ENCODE measurements at regions not wholly inside any gene's neighbourhood (a gene's known extent, or its start where the extent isn't known, plus 50 kb on each side); places are given as distances from the start of the nearest gene placed in this dataset.

DNA sequence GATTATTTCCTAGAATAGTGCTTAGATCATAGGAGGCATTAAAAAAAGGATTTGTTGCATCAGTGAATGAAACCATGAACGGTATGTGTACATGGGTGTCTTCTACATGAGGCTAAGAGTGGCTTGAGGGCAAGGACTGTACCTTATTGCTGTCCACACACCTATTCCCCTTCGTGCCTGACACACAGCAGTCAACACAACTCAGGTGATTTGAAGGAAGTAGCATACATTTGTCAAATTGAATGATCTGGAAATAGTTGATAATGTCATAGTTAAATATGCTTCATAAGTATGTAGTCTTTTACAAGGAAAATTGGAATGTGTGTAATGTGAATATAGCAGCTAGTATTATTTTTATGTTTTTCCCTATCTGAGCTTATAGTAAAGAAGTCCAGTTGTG is 189.0 kb upstream of the DAB1 start:
- H3K9me3 ChIP-seq = no peaks in the 10 kb centered on the region
- no peak overlapping the region for H3K27ac ChIP-seq
- H3K36me3 ChIP-seq = no peaks in the 10 kb centered on the region
- intact Hi-C loops (cut with DNase I) = no loop called here
- H3K4me3 ChIP-seq = no peak overlapping the region
- no peak for DNase-seq (ENCODE audit: extremely low spot score in 2 of 2)
- no peaks in the 10 kb centered on the region for H3K4me1 ChIP-seq
- TF ChIP-seq, protein P1, sequence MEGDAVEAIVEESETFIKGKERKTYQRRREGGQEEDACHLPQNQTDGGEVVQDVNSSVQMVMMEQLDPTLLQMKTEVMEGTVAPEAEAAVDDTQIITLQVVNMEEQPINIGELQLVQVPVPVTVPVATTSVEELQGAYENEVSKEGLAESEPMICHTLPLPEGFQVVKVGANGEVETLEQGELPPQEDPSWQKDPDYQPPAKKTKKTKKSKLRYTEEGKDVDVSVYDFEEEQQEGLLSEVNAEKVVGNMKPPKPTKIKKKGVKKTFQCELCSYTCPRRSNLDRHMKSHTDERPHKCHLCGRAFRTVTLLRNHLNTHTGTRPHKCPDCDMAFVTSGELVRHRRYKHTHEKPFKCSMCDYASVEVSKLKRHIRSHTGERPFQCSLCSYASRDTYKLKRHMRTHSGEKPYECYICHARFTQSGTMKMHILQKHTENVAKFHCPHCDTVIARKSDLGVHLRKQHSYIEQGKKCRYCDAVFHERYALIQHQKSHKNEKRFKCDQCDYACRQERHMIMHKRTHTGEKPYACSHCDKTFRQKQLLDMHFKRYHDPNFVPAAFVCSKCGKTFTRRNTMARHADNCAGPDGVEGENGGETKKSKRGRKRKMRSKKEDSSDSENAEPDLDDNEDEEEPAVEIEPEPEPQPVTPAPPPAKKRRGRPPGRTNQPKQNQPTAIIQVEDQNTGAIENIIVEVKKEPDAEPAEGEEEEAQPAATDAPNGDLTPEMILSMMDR (IDR thresholded peaks at IDR 0.05) = no peak
- no peak for TF ChIP-seq POLR2AphosphoS5 (IDR thresholded peaks at IDR 0.05; ENCODE audit: insufficient read depth in 1 of 2, low read depth in 1 of 2)
- TF ChIP-seq POLR2A (IDR thresholded peaks at IDR 0.05) = no peak
- H3K27me3 ChIP-seq = no peaks in the 10 kb centered on the region

DNA sequence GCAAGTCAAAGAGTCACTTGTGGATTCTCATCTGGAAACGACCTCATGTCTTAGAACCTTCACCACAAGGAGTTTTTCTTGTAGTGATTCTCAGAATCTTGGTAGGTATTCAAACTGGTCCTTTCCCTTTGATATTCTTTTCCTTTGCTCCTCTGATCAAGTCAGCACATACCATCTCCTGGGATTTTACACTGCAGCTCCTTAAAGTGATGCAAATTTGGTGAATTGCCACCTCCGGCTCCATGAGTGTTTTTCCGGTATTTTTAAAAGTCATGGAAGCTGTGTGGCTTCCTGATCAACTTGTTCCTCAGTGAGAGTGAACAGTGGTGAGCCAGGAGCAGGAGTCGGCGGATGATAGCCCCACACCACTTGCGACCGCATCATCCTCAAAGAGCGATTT is 182.1 kb upstream of the DAB1 start:
- no peaks in the 10 kb centered on the region for H3K27me3 ChIP-seq
- DNase-seq (ENCODE audit: extremely low spot score in 2 of 2) = no peak
- TF ChIP-seq, protein P1 (IDR thresholded peaks at IDR 0.05) = no peak
- TF ChIP-seq POLR2AphosphoS5 (IDR thresholded peaks at IDR 0.05; ENCODE audit: insufficient read depth in 1 of 2, low read depth in 1 of 2) = no peak
- no peak for TF ChIP-seq POLR2A (IDR thresholded peaks at IDR 0.05)
- no peaks in the 10 kb centered on the region for H3K36me3 ChIP-seq
- intact Hi-C loops (cut with DNase I) = loop anchor here (10.0 kb wide), 1 partner anchor 281 kb away; no protein-coding TSS in a partner anchor
- H3K4me1 ChIP-seq = no peaks in the 10 kb centered on the region
- H3K27ac ChIP-seq = no peak overlapping the region
- H3K4me3 ChIP-seq = no peak overlapping the region
- no peaks in the 10 kb centered on the region for H3K9me3 ChIP-seq

DNA sequence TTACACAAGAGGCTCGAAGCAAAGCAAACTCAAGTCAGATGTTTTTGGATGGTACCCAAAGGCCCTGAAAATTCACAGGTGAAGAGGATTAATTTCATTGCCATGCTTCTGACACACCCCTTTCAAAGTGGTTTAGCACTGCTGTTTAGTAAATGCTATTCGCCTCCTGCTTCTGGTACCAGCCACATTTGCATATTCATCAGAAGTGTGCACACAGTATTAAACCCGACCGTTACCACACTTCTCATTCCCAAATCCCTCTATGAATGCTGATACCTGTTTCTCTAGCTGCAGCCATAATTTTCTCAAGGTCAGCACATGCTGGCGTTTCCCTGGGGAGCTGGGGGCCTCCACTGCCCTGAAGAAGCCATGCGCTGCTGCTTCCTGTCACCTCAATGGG is 179.8 kb upstream of the DAB1 start:
- no peak overlapping the region for H3K4me3 ChIP-seq
- no peaks in the 10 kb centered on the region for H3K9me3 ChIP-seq
- intact Hi-C loops (cut with DNase I) = loop anchor here (10.0 kb wide), 1 partner anchor 279 kb away; no protein-coding TSS in a partner anchor
- no peak overlapping the region for H3K27ac ChIP-seq
- H3K4me1 ChIP-seq = no peaks in the 10 kb centered on the region
- DNase-seq (ENCODE audit: extremely low spot score in 2 of 2) = no peak
- no peak for TF ChIP-seq POLR2AphosphoS5 (IDR thresholded peaks at IDR 0.05; ENCODE audit: insufficient read depth in 1 of 2, low read depth in 1 of 2)
- no peak for TF ChIP-seq POLR2A (IDR thresholded peaks at IDR 0.05)
- H3K36me3 ChIP-seq = no peaks in the 10 kb centered on the region
- H3K27me3 ChIP-seq = no peaks in the 10 kb centered on the region

DNA sequence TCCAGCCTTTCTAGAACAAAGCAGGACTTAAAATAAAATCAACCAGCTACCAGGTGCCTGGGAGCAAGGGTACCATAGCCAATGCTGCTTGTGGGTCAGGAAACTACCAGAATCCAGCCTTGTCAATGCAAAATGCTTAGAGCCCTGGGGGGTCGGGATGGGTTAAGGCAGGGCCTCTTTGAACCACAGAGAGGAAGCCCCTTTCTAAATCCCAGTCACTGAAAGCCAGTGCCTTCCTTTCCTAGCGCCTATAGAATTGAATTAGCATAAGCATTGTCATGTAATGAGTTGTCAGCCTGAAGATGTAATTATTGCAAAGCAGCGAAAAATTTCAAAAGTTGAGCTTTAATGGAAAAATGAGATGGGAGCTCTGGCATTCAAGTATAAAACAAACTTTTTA is 176.6 kb upstream of the DAB1 start:
- Histone ChIP-seq H3K4me3 (no peak overlapping the region), H3K27me3 (no peaks in the 10 kb centered on the region), H3K36me3 (no peaks in the 10 kb centered on the region), H3K4me1 (no peaks in the 10 kb centered on the region), H3K27ac (no peak overlapping the region), H3K9me3 (no peaks in the 10 kb centered on the region)
- intact Hi-C loops (cut with DNase I) = loop anchor here (10.0 kb wide), 1 partner anchor 276 kb away; no protein-coding TSS in a partner anchor
- TF ChIP-seq POLR2A (IDR thresholded peaks at IDR 0.05) (no peak), POLR2AphosphoS5 (IDR thresholded peaks at IDR 0.05; ENCODE audit: insufficient read depth in 1 of 2, low read depth in 1 of 2) (no peak)
- TF ChIP-seq, protein P1 (IDR thresholded peaks at IDR 0.05) = no peak
- no peak for DNase-seq (ENCODE audit: extremely low spot score in 2 of 2)

DNA sequence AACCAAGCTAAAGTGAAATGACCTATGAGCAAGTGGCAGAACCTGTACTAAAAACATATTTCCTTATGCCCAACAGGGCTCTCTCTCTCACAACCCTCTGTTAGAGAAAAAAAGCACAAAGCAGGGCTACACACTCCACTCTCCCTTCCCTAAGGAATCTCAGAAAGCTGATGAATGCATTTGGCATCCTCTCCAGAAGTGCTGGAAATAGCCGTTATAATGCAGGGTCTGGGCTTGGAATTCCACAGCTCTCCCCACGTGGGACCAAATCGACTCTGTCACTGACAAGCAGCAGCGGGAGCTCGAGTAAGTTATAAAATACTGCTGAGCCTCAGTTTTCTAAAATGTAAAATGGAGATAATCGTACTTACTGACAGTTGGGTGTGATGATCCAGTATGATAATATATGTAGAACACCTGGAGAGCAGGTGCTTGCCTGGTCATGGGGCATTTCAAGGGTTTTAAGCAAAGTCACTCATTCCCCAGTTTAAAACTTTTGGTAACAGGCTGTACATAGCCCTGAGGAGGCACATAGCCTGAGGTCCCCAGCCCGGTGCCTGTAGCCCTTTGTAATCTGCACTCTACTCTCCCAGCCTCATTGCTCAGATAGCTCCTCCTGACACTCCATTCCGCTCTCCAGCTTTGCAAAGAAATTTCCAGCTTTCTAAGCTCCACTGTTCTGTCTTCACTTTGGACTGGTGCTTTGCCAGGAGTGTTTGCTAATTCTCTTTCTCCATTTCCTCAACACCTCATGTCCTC is 175.6 kb upstream of the DAB1 start:
- TF ChIP-seq POLR2AphosphoS5 (IDR thresholded peaks at IDR 0.05; ENCODE audit: insufficient read depth in 1 of 2, low read depth in 1 of 2) (no peak), POLR2A (IDR thresholded peaks at IDR 0.05) (no peak)
- TF ChIP-seq, protein P1 (IDR thresholded peaks at IDR 0.05) = no peak
- DNase-seq (ENCODE audit: extremely low spot score in 2 of 2) = no peak
- Histone ChIP-seq H3K4me3 (no peak overlapping the region), H3K4me1 (no peaks in the 10 kb centered on the region), H3K27me3 (no peaks in the 10 kb centered on the region), H3K9me3 (no peaks in the 10 kb centered on the region), H3K27ac (no peak overlapping the region), H3K36me3 (no peaks in the 10 kb centered on the region)
- intact Hi-C loops (cut with DNase I) = no loop called here

Measured in vagina (tissue), 2 donors.